ENCODE measurements at regions not wholly inside any gene's neighbourhood (a gene's known extent, or its start where the extent isn't known, plus 50 kb on each side); places are given as distances from the start of the nearest gene placed in this dataset.

DNA sequence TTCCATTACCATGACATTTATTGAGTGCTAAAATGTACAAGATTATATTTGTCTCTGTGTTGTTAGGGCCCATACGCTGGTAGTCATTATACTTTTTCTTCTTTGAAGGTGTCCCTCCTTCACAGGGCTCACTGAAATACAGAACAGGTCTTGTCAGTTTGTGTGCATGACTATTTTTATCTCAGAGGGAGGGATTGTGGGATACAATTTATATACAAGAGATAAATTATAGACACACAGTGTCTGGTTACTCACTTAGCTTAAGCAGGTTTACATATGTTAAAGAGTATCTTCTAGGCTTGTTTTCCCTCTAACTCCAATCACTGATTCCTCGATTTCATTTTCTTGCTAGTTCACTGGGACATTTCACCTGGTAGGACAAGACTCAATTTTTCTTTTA lies 143.3 kb upstream of the GUCY1A1 start:
- TF ChIP-seq, protein P1, sequence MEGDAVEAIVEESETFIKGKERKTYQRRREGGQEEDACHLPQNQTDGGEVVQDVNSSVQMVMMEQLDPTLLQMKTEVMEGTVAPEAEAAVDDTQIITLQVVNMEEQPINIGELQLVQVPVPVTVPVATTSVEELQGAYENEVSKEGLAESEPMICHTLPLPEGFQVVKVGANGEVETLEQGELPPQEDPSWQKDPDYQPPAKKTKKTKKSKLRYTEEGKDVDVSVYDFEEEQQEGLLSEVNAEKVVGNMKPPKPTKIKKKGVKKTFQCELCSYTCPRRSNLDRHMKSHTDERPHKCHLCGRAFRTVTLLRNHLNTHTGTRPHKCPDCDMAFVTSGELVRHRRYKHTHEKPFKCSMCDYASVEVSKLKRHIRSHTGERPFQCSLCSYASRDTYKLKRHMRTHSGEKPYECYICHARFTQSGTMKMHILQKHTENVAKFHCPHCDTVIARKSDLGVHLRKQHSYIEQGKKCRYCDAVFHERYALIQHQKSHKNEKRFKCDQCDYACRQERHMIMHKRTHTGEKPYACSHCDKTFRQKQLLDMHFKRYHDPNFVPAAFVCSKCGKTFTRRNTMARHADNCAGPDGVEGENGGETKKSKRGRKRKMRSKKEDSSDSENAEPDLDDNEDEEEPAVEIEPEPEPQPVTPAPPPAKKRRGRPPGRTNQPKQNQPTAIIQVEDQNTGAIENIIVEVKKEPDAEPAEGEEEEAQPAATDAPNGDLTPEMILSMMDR (IDR thresholded peaks at IDR 0.05) = no peak
- TF ChIP-seq POLR2A (IDR thresholded peaks at IDR 0.05) (no peak), POLR2AphosphoS5 (IDR thresholded peaks at IDR 0.05) (peak; percentile 44 to 76 (median 62)), EP300 (IDR thresholded peaks at IDR 0.05) (peak in 2 of 4 donors; percentile 19 to 25)

All from sigmoid colon (tissue), 4 donors.